Mucosa of stomach (tissue), 1 donor: ENCODE measurements at regions not wholly inside any gene's neighbourhood (a gene's known extent, or its start where the extent isn't known, plus 50 kb on each side); places are given as distances from the start of the nearest gene placed in this dataset.

Source experiments
- H3K27me3 ChIP-seq: one replicate; pipeline ENCODE4 v1.7.0; 2013; ENCODE audit warnings: mild to moderate bottlenecking, low read length; ENCODE audit not compliant: control insufficient read depth, insufficient read depth
- H3K36me3 ChIP-seq: one replicate; pipeline ENCODE4 v1.7.0; 2013; ENCODE audit warnings: low read length; ENCODE audit not compliant: control insufficient read depth, insufficient read depth
- H3K4me1 ChIP-seq: one replicate; pipeline ENCODE4 v1.7.0; 2013; ENCODE audit warnings: mild to moderate bottlenecking, low read length; ENCODE audit not compliant: control insufficient read depth, insufficient read depth
- H3K4me3 ChIP-seq: one replicate; pipeline ENCODE4 v1.7.0; 2013; ENCODE audit warnings: low read length
- H3K9ac ChIP-seq: one replicate; pipeline ENCODE4 v1.7.0; 2013; ENCODE audit warnings: mild to moderate bottlenecking, low read length, moderate library complexity
- H3K9me3 ChIP-seq: one replicate; pipeline ENCODE4 v1.7.0; 2013; ENCODE audit warnings: mild to moderate bottlenecking, low read length, moderate library complexity; ENCODE audit not compliant: control insufficient read depth
- donor health status: Pancreatic carcinoma.

GRCh38 chr6:105460860-105461259 is 58.0 kb upstream of the PREP start:
- Histone ChIP-seq H3K36me3 (no peaks in the 10 kb centered on the region), H3K27me3 (no peaks in the 10 kb centered on the region), H3K9me3 (no peaks in the 10 kb centered on the region), H3K4me3 (no peak overlapping the region), H3K9ac (no peak overlapping the region), H3K4me1 (no peaks in the 10 kb centered on the region)

GRCh38 chr6:105459864-105460263 is 57.0 kb upstream of the PREP start:
- Histone ChIP-seq H3K4me3 (no peak overlapping the region), H3K36me3 (no peaks in the 10 kb centered on the region), H3K9ac (no peak overlapping the region), H3K27me3 (no peaks in the 10 kb centered on the region), H3K9me3 (no peaks in the 10 kb centered on the region), H3K4me1 (no peaks in the 10 kb centered on the region)

- no peak overlapping the region for H3K4me3 ChIP-seq
- no peaks in the 10 kb centered on the region for H3K4me1 ChIP-seq
- no peak overlapping the region for H3K9ac ChIP-seq
- no peaks in the 10 kb centered on the region for H3K36me3 ChIP-seq
- H3K9me3 ChIP-seq: no peaks in the 10 kb centered on the region
- H3K27me3 ChIP-seq: no peaks in the 10 kb centered on the region
These were observed 56.2 kb upstream of the PREP start for GRCh38 chr6:105459049-105459448.

GRCh38 chr6:105458551-105458950 is 55.7 kb upstream of the PREP start:
- H3K36me3 ChIP-seq: no peaks in the 10 kb centered on the region
- H3K4me3 ChIP-seq: no peak overlapping the region
- H3K4me1 ChIP-seq: no peaks in the 10 kb centered on the region
- no peaks in the 10 kb centered on the region for H3K27me3 ChIP-seq
- no peak overlapping the region for H3K9ac ChIP-seq
- no peaks in the 10 kb centered on the region for H3K9me3 ChIP-seq

- Histone ChIP-seq H3K4me3 (no peak overlapping the region), H3K36me3 (no peaks in the 10 kb centered on the region)
These were observed 55.2 kb upstream of the PREP start for GRCh38 chr6:105458084-105458483.

GRCh38 chr6:105453968-105454367 is 51.1 kb upstream of the PREP start:
- H3K4me3 ChIP-seq: no peak overlapping the region

More at GRCh38 chr6:105458084-105458483, 55.2 kb upstream of the PREP start:
- Histone ChIP-seq H3K27me3 (no peaks in the 10 kb centered on the region), H3K4me1 (no peaks in the 10 kb centered on the region), H3K9me3 (no peaks in the 10 kb centered on the region), H3K9ac (no peak overlapping the region)

GRCh38 chr6:105452924-105453756 is 50.3 kb upstream of the PREP start:
- Histone ChIP-seq H3K9ac (no peak overlapping the region), H3K4me1 (no peaks in the 10 kb centered on the region), H3K4me3 (no peak overlapping the region), H3K36me3 (no peaks in the 10 kb centered on the region), H3K27me3 (no peaks in the 10 kb centered on the region), H3K9me3 (no peaks in the 10 kb centered on the region)

More at GRCh38 chr6:105453968-105454367, 51.1 kb upstream of the PREP start:
- Histone ChIP-seq H3K9me3 (no peaks in the 10 kb centered on the region), H3K36me3 (no peaks in the 10 kb centered on the region), H3K27me3 (no peaks in the 10 kb centered on the region), H3K9ac (no peak overlapping the region), H3K4me1 (no peaks in the 10 kb centered on the region)
